ENCODE measurements at regions not wholly inside any gene's neighbourhood (a gene's known extent, or its start where the extent isn't known, plus 50 kb on each side); places are given as distances from the start of the nearest gene placed in this dataset.

DNA sequence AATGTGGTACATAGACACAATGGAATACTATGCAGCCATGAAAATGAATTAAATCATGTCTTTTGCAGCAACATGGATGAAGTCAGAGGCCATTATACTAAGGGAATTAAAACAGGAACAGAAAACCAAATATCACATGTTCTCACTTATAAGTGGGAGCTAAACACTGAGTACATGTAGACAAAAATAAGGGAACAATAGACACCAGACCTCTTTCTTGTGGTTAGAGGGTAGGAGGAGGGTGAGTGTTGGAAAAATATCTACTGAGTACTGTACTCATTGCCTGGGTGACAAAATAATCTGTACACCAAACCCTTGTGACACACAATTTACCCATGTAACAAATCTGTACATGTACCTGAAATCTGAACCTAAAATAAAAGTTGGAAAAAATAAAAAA is 59.1 kb upstream of the ANO5 start:
- Histone ChIP-seq H3K27me3 (no peaks in the 10 kb centered on the region), H3K4me1 (peaks cover 4% of the 10 kb centered on the region), H3K9me3 (no peaks in the 10 kb centered on the region), H3K36me3 (replicated peaks in 1 of 2; ENCODE audit: insufficient read depth in 1 of 2, low read depth in 2 of 2) (no peaks in the 10 kb centered on the region), H3K27ac (no peak overlapping the region), H3K4me3 (no peak overlapping the region)
- DNase-seq (no peak), ATAC-seq (no peak)
- intact Hi-C loops (cut with DNase I), result loop anchor here (10.0 kb wide), 1 partner anchor 199 kb away; no protein-coding TSS in a partner anchor
- TF ChIP-seq POLR2A (IDR thresholded peaks at IDR 0.05), result no peak
- TF ChIP-seq, protein P1, sequence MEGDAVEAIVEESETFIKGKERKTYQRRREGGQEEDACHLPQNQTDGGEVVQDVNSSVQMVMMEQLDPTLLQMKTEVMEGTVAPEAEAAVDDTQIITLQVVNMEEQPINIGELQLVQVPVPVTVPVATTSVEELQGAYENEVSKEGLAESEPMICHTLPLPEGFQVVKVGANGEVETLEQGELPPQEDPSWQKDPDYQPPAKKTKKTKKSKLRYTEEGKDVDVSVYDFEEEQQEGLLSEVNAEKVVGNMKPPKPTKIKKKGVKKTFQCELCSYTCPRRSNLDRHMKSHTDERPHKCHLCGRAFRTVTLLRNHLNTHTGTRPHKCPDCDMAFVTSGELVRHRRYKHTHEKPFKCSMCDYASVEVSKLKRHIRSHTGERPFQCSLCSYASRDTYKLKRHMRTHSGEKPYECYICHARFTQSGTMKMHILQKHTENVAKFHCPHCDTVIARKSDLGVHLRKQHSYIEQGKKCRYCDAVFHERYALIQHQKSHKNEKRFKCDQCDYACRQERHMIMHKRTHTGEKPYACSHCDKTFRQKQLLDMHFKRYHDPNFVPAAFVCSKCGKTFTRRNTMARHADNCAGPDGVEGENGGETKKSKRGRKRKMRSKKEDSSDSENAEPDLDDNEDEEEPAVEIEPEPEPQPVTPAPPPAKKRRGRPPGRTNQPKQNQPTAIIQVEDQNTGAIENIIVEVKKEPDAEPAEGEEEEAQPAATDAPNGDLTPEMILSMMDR (IDR thresholded peaks at IDR 0.05), result no peak

DNA sequence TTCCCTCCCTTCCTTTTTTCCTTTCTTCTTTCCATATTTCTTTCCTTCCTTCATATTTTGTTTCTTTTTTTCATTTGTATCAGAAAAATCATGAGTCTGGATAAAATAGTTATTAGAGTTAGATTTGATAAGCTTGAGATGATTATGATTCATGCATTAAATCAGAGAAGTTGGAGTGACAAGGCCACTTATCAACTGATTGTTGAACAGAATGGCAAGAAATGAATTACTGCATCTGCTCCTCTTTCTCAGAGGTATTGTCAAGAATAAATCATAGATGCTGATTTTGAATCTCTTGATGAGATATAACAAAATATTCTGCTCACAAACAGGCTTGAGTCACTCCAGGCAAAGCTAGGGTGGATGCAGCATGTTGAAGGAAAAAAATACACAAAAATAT is 54.6 kb upstream of the ANO5 start:
- no peak for ATAC-seq
- Histone ChIP-seq H3K9me3 (no peaks in the 10 kb centered on the region), H3K27me3 (no peaks in the 10 kb centered on the region), H3K27ac (no peak overlapping the region), H3K4me3 (no peak overlapping the region), H3K36me3 (replicated peaks in 1 of 2; ENCODE audit: insufficient read depth in 1 of 2, low read depth in 2 of 2) (no peaks in the 10 kb centered on the region), H3K4me1 (no peaks in the 10 kb centered on the region)
- TF ChIP-seq, protein P1 (IDR thresholded peaks at IDR 0.05), result no peak
- TF ChIP-seq POLR2A (IDR thresholded peaks at IDR 0.05), result no peak
- DNase-seq, result no peak
- intact Hi-C loops (cut with DNase I), result loop anchor here (10.0 kb wide), 1 partner anchor 203 kb away; no protein-coding TSS in a partner anchor

Measured in body of pancreas (tissue), 4 donors.